Uterus (tissue), 3 donors: ENCODE measurements at regions not wholly inside any gene's neighbourhood (a gene's known extent, or its start where the extent isn't known, plus 50 kb on each side); places are given as distances from the start of the nearest gene placed in this dataset.

Experiments
- DNase-seq, 2 donors: peaks; one replicate each; pipeline ENCODE4 v3.0.0-alpha.2; 2019 to 2020
- H3K27ac ChIP-seq, 2 donors: fragments of 200-600 bp; sonication (generic); 1 replicate in 1 of 2; 2 replicates in 1 of 2; pipeline ENCODE4 v1.5.1; 2016 to 2018
- H3K27me3 ChIP-seq, 2 donors: fragments of 200-600 bp; sonication (generic); one replicate each; pipeline ENCODE4 v1.5.1; 2018 to 2019; ENCODE audit warnings: control low read depth in 1 of 2
- H3K36me3 ChIP-seq, 2 donors: fragments of 200-600 bp; sonication (generic); one replicate each; pipeline ENCODE4 v1.5.1; 2019; ENCODE audit warnings: control low read depth in 1 of 2
- H3K4me1 ChIP-seq, 2 donors: fragments of 200-600 bp; sonication (generic); one replicate each; pipeline ENCODE4 v1.5.1; 2018 to 2019; ENCODE audit warnings: control low read depth in 1 of 2
- H3K4me3 ChIP-seq, 2 donors: fragments of 200-600 bp; sonication (generic); 1 replicate in 1 of 2; 2 replicates in 1 of 2; pipeline ENCODE4 v1.5.1; 2018 to 2019; ENCODE audit warnings: mild to moderate bottlenecking in 1 of 2
- H3K9me3 ChIP-seq, 2 donors: fragments of 200-600 bp; sonication (generic); one replicate each; pipeline ENCODE4 v1.5.1; 2019; ENCODE audit warnings: control low read depth in 1 of 2
- POLR2A ChIP-seq, 2 donors: fragments of 450-650 bp; IDR thresholded peaks; one replicate each; pipeline ENCODE4 v1.6.1; 2016; ENCODE audit warnings: antibody characterized with exemption in 2 of 2, mild to moderate bottlenecking in 1 of 2, moderate library complexity in 1 of 2
- intact Hi-C: fragments of 100-400 bp; cut with DNase I; formaldehyde crosslinking; loops from one replicate; pipeline ENCODE4 v1.15.1; 2023; ENCODE audit warnings: low total_unique reads
- TF ChIP-seq, protein P1 (sequence below), 4 experiments: fragments of 200-600 bp in 2 of 4; fragments of 450-650 bp in 2 of 4; sonication (generic) in 2 of 4; IDR thresholded peaks; one replicate each; pipeline ENCODE4 v1.5.1; 2016 to 2019; ENCODE audit warnings: antibody characterized with exemption in 4 of 4, mild to moderate bottlenecking in 2 of 4, moderate library complexity in 1 of 4
- donor health status: DM: yes; HTN: yes; CAD: no.

DNA sequence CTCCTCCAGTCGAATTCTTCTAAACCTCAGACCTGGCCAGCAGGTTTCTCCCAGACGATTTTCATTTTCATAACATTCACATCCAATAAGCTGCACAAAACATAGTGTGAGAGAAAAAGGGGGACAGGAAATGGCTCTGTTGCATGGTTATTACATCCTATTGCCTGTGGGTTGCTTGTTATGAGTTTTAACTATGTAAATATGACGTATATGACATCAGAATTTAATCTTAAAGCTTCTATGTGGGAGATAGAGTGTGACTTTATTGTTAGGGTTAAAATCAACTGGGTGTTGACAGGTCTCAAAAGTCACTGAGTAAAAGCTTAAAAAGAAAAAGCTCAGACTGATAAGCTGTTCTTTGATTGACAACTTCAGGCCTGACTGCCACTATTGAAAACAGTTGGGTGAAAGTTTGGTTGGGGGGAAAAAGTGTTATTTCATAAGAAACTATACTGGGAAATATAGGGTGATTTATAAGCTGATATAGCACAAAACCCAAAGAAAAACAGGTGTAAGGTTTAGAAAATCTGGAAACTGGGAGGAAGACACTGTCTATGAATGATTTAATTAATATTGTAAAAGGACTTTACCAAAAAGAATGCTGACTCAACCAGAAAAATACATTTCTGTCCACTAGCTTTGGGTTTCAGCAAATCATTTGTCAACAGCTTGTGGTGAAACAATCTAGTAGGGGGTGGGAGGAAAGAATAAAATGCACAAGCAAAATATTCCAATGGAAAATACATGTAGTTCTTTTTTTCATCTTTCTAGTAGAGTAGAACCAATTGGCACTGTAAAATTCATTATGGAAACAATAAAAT lies 134.1 kb upstream of the CEP162 start:
- Histone ChIP-seq H3K27ac (no peak overlapping the region), H3K27me3 (no peaks in the 10 kb centered on the region), H3K4me3 (no peak overlapping the region), H3K36me3 (no peaks in the 10 kb centered on the region), H3K4me1 (no peaks in the 10 kb centered on the region), H3K9me3 (peaks cover 0 to 6% of the 10 kb centered on the region in 2 donors)
- intact Hi-C loops = no loop called here
- TF ChIP-seq, protein P1, sequence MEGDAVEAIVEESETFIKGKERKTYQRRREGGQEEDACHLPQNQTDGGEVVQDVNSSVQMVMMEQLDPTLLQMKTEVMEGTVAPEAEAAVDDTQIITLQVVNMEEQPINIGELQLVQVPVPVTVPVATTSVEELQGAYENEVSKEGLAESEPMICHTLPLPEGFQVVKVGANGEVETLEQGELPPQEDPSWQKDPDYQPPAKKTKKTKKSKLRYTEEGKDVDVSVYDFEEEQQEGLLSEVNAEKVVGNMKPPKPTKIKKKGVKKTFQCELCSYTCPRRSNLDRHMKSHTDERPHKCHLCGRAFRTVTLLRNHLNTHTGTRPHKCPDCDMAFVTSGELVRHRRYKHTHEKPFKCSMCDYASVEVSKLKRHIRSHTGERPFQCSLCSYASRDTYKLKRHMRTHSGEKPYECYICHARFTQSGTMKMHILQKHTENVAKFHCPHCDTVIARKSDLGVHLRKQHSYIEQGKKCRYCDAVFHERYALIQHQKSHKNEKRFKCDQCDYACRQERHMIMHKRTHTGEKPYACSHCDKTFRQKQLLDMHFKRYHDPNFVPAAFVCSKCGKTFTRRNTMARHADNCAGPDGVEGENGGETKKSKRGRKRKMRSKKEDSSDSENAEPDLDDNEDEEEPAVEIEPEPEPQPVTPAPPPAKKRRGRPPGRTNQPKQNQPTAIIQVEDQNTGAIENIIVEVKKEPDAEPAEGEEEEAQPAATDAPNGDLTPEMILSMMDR (IDR thresholded peaks at IDR 0.05) = no peak
- no peak for TF ChIP-seq POLR2A (IDR thresholded peaks at IDR 0.05)
- no peak for DNase-seq

DNA sequence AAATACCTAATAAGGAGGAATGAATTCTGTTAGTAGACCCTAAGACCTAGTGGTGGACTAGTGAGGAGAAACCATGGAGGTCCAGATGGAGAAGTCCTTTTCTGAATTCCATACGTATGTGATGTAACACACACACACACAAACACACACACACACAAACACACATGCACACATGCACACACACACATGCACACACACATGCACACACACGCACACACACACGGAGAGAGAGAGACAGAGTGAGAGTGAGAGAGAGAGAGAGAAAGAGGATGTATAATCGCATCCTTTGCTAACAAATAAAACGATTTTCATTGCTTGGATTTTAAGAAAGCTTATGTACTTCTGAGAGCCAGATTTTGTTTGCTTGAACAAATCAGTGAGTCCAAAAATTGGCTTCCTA lies 132.6 kb upstream of the CEP162 start:
- DNase-seq = no peak
- H3K4me3 ChIP-seq = no peak overlapping the region
- intact Hi-C loops = no loop called here
- H3K4me1 ChIP-seq = no peaks in the 10 kb centered on the region
- H3K9me3 ChIP-seq = peaks cover 0 to 6% of the 10 kb centered on the region in 2 donors
- H3K27ac ChIP-seq = no peak overlapping the region
- no peaks in the 10 kb centered on the region for H3K27me3 ChIP-seq
- TF ChIP-seq, protein P1 (IDR thresholded peaks at IDR 0.05) = no peak
- H3K36me3 ChIP-seq = no peaks in the 10 kb centered on the region

DNA sequence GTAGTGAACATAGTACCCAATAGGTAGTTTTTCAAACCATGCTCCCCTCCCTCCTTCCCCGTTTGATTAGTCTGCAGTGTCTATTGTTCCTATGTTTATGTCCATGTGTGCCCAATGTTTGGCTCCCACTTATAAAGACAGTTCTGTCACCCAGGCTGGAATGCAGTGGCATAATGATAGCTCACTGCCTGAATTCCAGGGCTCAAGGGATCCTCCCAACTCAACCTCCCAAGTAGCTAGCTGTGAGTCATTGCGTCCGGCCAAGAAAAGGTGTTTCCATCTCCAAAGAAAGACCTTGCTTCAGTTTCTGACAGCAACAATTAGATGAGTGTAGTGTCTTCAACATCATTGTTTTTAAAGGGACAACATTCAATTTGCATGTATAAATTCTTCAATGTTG lies 131.1 kb upstream of the CEP162 start:
- TF ChIP-seq, protein P1 (IDR thresholded peaks at IDR 0.05) = no peak
- no peak for TF ChIP-seq POLR2A (IDR thresholded peaks at IDR 0.05)
- intact Hi-C loops = no loop called here

DNA sequence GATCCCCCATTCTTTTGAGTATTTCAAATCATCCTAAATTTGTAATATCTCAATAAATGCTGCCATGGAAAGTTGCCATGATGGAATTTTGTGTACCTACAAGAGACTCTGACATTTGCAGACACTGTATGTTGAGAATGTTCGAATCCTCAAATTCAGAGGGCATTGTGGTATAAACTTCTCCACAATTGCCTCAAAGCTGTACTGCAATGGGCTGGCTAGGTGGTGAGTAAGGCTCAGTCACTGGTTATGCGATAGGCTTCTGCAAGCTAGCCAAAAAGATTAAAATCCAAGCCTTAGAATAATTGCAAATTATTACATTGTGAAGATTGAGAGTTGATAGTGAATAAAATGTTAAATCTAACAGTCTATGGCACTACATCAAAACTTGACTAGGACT lies 130.2 kb upstream of the CEP162 start:
- TF ChIP-seq, protein P1 (IDR thresholded peaks at IDR 0.05) = no peak
- no peak for TF ChIP-seq POLR2A (IDR thresholded peaks at IDR 0.05)
- H3K4me3 ChIP-seq = no peak overlapping the region
- H3K27ac ChIP-seq = no peak overlapping the region
- no peaks in the 10 kb centered on the region for H3K27me3 ChIP-seq
- DNase-seq = no peak
- H3K36me3 ChIP-seq = no peaks in the 10 kb centered on the region
- H3K9me3 ChIP-seq = peaks cover 0 to 6% of the 10 kb centered on the region in 2 donors
- intact Hi-C loops = no loop called here
- no peaks in the 10 kb centered on the region for H3K4me1 ChIP-seq

More for the DNA sequence above, 131.1 kb upstream of the CEP162 start:
- Histone ChIP-seq H3K27ac (no peak overlapping the region), H3K9me3 (peaks cover 0 to 6% of the 10 kb centered on the region in 2 donors), H3K27me3 (no peaks in the 10 kb centered on the region), H3K36me3 (no peaks in the 10 kb centered on the region), H3K4me3 (no peak overlapping the region), H3K4me1 (no peaks in the 10 kb centered on the region)
- DNase-seq = no peak

DNA sequence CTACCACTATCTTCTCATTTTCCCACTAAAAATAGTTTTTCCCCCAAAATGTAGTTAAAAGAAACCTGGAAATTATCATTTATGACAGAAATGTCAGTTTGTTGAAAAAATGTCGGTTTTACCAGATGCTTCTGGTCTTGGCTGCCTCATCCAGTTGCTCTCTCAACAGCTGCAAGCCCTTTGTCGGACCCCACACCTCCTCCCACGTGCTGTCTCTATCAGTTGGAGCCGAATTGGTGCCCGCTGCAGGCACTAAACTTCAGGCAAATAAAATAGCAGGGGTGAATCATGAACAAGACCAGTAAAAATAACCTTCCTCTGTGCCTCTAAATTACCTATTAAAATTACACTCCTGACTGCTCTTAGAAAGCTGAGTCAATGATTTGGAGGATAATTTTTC lies 129.5 kb upstream of the CEP162 start:
- Histone ChIP-seq H3K27ac (no peak overlapping the region), H3K4me1 (no peaks in the 10 kb centered on the region), H3K36me3 (no peaks in the 10 kb centered on the region), H3K4me3 (no peak overlapping the region), H3K27me3 (no peaks in the 10 kb centered on the region), H3K9me3 (peaks cover 0 to 6% of the 10 kb centered on the region in 2 donors)
- intact Hi-C loops = no loop called here
- no peak for DNase-seq
- TF ChIP-seq, protein P1 (IDR thresholded peaks at IDR 0.05) = no peak
